Erythroblast (primary cell): ENCODE measurements at regions not wholly inside any gene's neighbourhood (a gene's known extent, or its start where the extent isn't known, plus 50 kb on each side); places are given as distances from the start of the nearest gene placed in this dataset.

Experiments
- GATA1 ChIP-seq: IDR thresholded peaks from 2 replicates; pipeline ENCODE4 v1.6.1; 2011; ENCODE audit warnings: low read depth, mild to moderate bottlenecking, control low read depth, low read length, moderate library complexity
- POLR2A ChIP-seq: IDR thresholded peaks from 2 replicates; pipeline ENCODE4 v1.6.1; 2011; ENCODE audit warnings: mild to moderate bottlenecking, low read length

DNA sequence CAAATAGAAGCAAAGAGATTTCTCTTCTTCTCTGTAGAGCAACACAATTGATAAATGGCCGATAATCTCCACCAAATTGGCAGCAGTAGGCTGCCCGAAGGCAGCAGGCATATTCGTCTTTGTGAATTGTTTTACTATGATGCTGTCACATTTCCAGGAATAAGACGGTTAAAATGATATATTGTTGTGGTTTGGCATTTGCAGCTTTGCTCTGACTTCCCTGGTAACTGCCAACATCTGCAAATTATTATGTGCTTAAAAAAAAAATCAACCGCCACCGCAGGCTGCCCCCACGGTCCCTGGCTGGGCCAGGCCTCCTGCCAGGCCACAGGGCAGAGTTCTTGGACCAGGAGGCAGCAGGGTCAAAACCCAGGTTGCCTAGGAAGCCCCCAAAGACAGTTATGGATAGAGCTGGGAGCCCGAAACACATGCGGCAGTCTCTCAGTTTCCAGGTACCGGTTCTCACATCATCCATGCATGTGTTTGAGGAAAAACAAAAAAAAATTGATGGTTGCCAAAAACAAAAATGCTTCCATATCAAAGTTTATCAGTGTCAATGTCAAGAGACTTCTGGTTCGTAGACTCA, 179.3 kb downstream of the ETS2 start:
- TF ChIP-seq POLR2A: no peak
- TF ChIP-seq GATA1: no peak
